SJSA1 (cell line): ENCODE measurements at regions not wholly inside any gene's neighbourhood (a gene's known extent, or its start where the extent isn't known, plus 50 kb on each side); places are given as distances from the start of the nearest gene placed in this dataset.
"Not testable (repeated sequence)": the region's sequence is repeated elsewhere in the genome, so short reads cannot be mapped to it uniquely, and the experiment has no call there.

Source experiments
- DNase-seq, 2 experiments: peaks; one replicate each; pipeline ENCODE4 v3.0.0-alpha.2; 2015 to 2020; ENCODE audit warnings: low spot score in 2 of 2, low read depth in 1 of 2
- H3K27ac ChIP-seq: fragments of 250-450 bp; sonication (Bioruptor Pico); 2 replicates; pipeline ENCODE4 v1.5.1; 2020; ENCODE audit warnings: mild to moderate bottlenecking, moderate library complexity
- H3K27me3 ChIP-seq: fragments of 250-450 bp; sonication (Bioruptor Pico); replicated peaks from 2 replicates; pipeline ENCODE4 v1.5.1; 2020; ENCODE audit warnings: mild to moderate bottlenecking, moderate library complexity
- H3K36me3 ChIP-seq: fragments of 250-450 bp; sonication (Bioruptor Pico); 2 replicates; pipeline ENCODE4 v1.5.1; 2020; ENCODE audit warnings: mild to moderate bottlenecking
- H3K4me1 ChIP-seq: fragments of 250-450 bp; sonication (Bioruptor Pico); replicated peaks from 2 replicates; pipeline ENCODE4 v1.6.1; 2021; ENCODE audit warnings: mild to moderate bottlenecking
- H3K4me3 ChIP-seq: fragments of 250-450 bp; sonication (Bioruptor Pico); 2 replicates; pipeline ENCODE4 v1.5.1; 2020; ENCODE audit warnings: mild to moderate bottlenecking
- H3K9me3 ChIP-seq: fragments of 250-450 bp; sonication (Bioruptor Pico); replicated peaks from 2 replicates; pipeline ENCODE4 v1.5.1; 2020; ENCODE audit warnings: mild to moderate bottlenecking

GRCh38 chr10:35972275-35972674 lies 330.2 kb upstream of the FZD8 start:
- H3K27me3 ChIP-seq, result no peaks in the 10 kb centered on the region
- H3K9me3 ChIP-seq, result no peaks in the 10 kb centered on the region
- H3K27ac ChIP-seq, result no peak overlapping the region
- DNase-seq, result no peak
- no peak overlapping the region for H3K4me3 ChIP-seq
- H3K4me1 ChIP-seq, result no peaks in the 10 kb centered on the region
- no peaks in the 10 kb centered on the region for H3K36me3 ChIP-seq

- no peaks in the 10 kb centered on the region for H3K4me1 ChIP-seq
- H3K4me3 ChIP-seq, result no peak overlapping the region
- no peaks in the 10 kb centered on the region for H3K36me3 ChIP-seq
- no peak overlapping the region for H3K27ac ChIP-seq
- H3K27me3 ChIP-seq, result no peaks in the 10 kb centered on the region
- no peak for DNase-seq
- H3K9me3 ChIP-seq, result no peaks in the 10 kb centered on the region
These were observed 329.3 kb upstream of the FZD8 start for GRCh38 chr10:35971397-35971796.

GRCh38 chr10:35963685-35964084 lies 321.6 kb upstream of the FZD8 start:
- no peaks in the 10 kb centered on the region for H3K36me3 ChIP-seq
- DNase-seq, result no peak
- no peaks in the 10 kb centered on the region for H3K4me1 ChIP-seq
- no peak overlapping the region for H3K4me3 ChIP-seq
- no peak overlapping the region for H3K27ac ChIP-seq
- H3K9me3 ChIP-seq, result no peaks in the 10 kb centered on the region
- H3K27me3 ChIP-seq, result no peaks in the 10 kb centered on the region

GRCh38 chr10:35961501-35961900 lies 319.4 kb upstream of the FZD8 start:
- peak in 1 of 2 experiments; percentile 4 for DNase-seq
- no peaks in the 10 kb centered on the region for H3K4me1 ChIP-seq
- H3K27ac ChIP-seq, result no peak overlapping the region
- H3K4me3 ChIP-seq, result no peak overlapping the region
- H3K36me3 ChIP-seq, result no peaks in the 10 kb centered on the region
- H3K9me3 ChIP-seq, result no peaks in the 10 kb centered on the region
- H3K27me3 ChIP-seq, result no peaks in the 10 kb centered on the region

- Histone ChIP-seq H3K4me1 (no peaks in the 10 kb centered on the region), H3K9me3 (no peaks in the 10 kb centered on the region), H3K27ac (no peak overlapping the region), H3K36me3 (no peaks in the 10 kb centered on the region), H3K4me3 (no peak overlapping the region), H3K27me3 (no peaks in the 10 kb centered on the region)
- DNase-seq, result no peak
These were observed 317.2 kb upstream of the FZD8 start for GRCh38 chr10:35959252-35959651.

GRCh38 chr10:35958609-35959008 lies 316.5 kb upstream of the FZD8 start:
- H3K27ac ChIP-seq, H3K36me3 ChIP-seq, H3K27me3 ChIP-seq, DNase-seq, H3K4me3 ChIP-seq, H3K9me3 ChIP-seq, H3K4me1 ChIP-seq: not testable (repeated sequence)

GRCh38 chr10:35950701-35951100 lies 308.6 kb upstream of the FZD8 start:
- H3K9me3 ChIP-seq, result no peaks in the 10 kb centered on the region
- no peaks in the 10 kb centered on the region for H3K4me1 ChIP-seq
- H3K4me3 ChIP-seq, result no peak overlapping the region
- H3K27ac ChIP-seq, result no peak overlapping the region
- H3K27me3 ChIP-seq, result no peaks in the 10 kb centered on the region
- no peaks in the 10 kb centered on the region for H3K36me3 ChIP-seq
- DNase-seq, result no peak

- H3K36me3 ChIP-seq, result no peaks in the 10 kb centered on the region
- H3K27me3 ChIP-seq, result no peaks in the 10 kb centered on the region
- no peaks in the 10 kb centered on the region for H3K9me3 ChIP-seq
- H3K4me1 ChIP-seq, result no peaks in the 10 kb centered on the region
- H3K4me3 ChIP-seq, result no peak overlapping the region
- H3K27ac ChIP-seq, result no peak overlapping the region
- no peak for DNase-seq
These were observed 308.1 kb upstream of the FZD8 start for GRCh38 chr10:35950226-35950625.

- no peak for DNase-seq
- Histone ChIP-seq H3K27ac (no peak overlapping the region), H3K9me3 (no peaks in the 10 kb centered on the region)
These were observed 307.7 kb upstream of the FZD8 start for GRCh38 chr10:35949811-35950211.

GRCh38 chr10:35946556-35946955 lies 304.5 kb upstream of the FZD8 start:
- H3K27me3 ChIP-seq, result no peaks in the 10 kb centered on the region
- no peaks in the 10 kb centered on the region for H3K4me1 ChIP-seq
- H3K4me3 ChIP-seq, result no peak overlapping the region
- no peak for DNase-seq
- no peaks in the 10 kb centered on the region for H3K9me3 ChIP-seq
- H3K27ac ChIP-seq, result no peak overlapping the region
- no peaks in the 10 kb centered on the region for H3K36me3 ChIP-seq

More at GRCh38 chr10:35949811-35950211, 307.7 kb upstream of the FZD8 start:
- no peaks in the 10 kb centered on the region for H3K4me1 ChIP-seq
- no peaks in the 10 kb centered on the region for H3K36me3 ChIP-seq
- no peaks in the 10 kb centered on the region for H3K27me3 ChIP-seq
- no peak overlapping the region for H3K4me3 ChIP-seq

- H3K36me3 ChIP-seq, result no peaks in the 10 kb centered on the region
- no peaks in the 10 kb centered on the region for H3K9me3 ChIP-seq
- no peak overlapping the region for H3K4me3 ChIP-seq
- DNase-seq, result no peak
- H3K4me1 ChIP-seq, result no peaks in the 10 kb centered on the region
- H3K27me3 ChIP-seq, result no peaks in the 10 kb centered on the region
- H3K27ac ChIP-seq, result no peak overlapping the region
These were observed 300.0 kb upstream of the FZD8 start for GRCh38 chr10:35942057-35942456.

GRCh38 chr10:35940141-35941041 lies 298.3 kb upstream of the FZD8 start:
- no peaks in the 10 kb centered on the region for H3K36me3 ChIP-seq
- H3K27me3 ChIP-seq, result no peaks in the 10 kb centered on the region
- H3K4me3 ChIP-seq, result no peak overlapping the region
- H3K4me1 ChIP-seq, result no peaks in the 10 kb centered on the region
- no peaks in the 10 kb centered on the region for H3K9me3 ChIP-seq
- DNase-seq, result no peak
- H3K27ac ChIP-seq, result no peak overlapping the region

- H3K36me3 ChIP-seq, result no peaks in the 10 kb centered on the region
- no peaks in the 10 kb centered on the region for H3K4me1 ChIP-seq
- H3K27me3 ChIP-seq, result no peaks in the 10 kb centered on the region
- H3K4me3 ChIP-seq, result no peak overlapping the region
- H3K27ac ChIP-seq, result no peak overlapping the region
- DNase-seq, result no peak
- H3K9me3 ChIP-seq, result no peaks in the 10 kb centered on the region
These were observed 296.1 kb upstream of the FZD8 start for GRCh38 chr10:35938160-35938559.

GRCh38 chr10:35937546-35937945 lies 295.4 kb upstream of the FZD8 start:
- H3K27me3 ChIP-seq, result no peaks in the 10 kb centered on the region
- no peak for DNase-seq
- H3K4me3 ChIP-seq, result no peak overlapping the region
- H3K9me3 ChIP-seq, result no peaks in the 10 kb centered on the region
- no peak overlapping the region for H3K27ac ChIP-seq
- no peaks in the 10 kb centered on the region for H3K4me1 ChIP-seq
- H3K36me3 ChIP-seq, result no peaks in the 10 kb centered on the region

- Histone ChIP-seq H3K9me3 (no peaks in the 10 kb centered on the region), H3K27me3 (no peaks in the 10 kb centered on the region), H3K4me3 (no peak overlapping the region), H3K4me1 (no peaks in the 10 kb centered on the region), H3K36me3 (no peaks in the 10 kb centered on the region), H3K27ac (no peak overlapping the region)
- no peak for DNase-seq
These were observed 292.5 kb upstream of the FZD8 start for GRCh38 chr10:35934642-35934995.
